ENCODE measurements at regions not wholly inside any gene's neighbourhood (a gene's known extent, or its start where the extent isn't known, plus 50 kb on each side); places are given as distances from the start of the nearest gene placed in this dataset.
"Not testable (repeated sequence)": the region's sequence is repeated elsewhere in the genome, so short reads cannot be mapped to it uniquely, and the experiment has no call there.

GRCh38 chr7:25678215-25678614 is 449.9 kb upstream of the NPVF start:
- no peak for DNase-seq (ENCODE audit: low spot score in 2 of 2)
- Histone ChIP-seq H3K4me1 (no peaks in the 10 kb centered on the region), H3K27me3 (ENCODE audit: low read depth) (no peaks in the 10 kb centered on the region), H3K4me3 (no peak overlapping the region), H3K9me3 (no peaks in the 10 kb centered on the region), H3K36me3 (replicated peaks) (no peaks in the 10 kb centered on the region)
- in situ Hi-C loops (cut with MboI; ENCODE audit: low sequenced_read_pairs), result no loop called here

DNA sequence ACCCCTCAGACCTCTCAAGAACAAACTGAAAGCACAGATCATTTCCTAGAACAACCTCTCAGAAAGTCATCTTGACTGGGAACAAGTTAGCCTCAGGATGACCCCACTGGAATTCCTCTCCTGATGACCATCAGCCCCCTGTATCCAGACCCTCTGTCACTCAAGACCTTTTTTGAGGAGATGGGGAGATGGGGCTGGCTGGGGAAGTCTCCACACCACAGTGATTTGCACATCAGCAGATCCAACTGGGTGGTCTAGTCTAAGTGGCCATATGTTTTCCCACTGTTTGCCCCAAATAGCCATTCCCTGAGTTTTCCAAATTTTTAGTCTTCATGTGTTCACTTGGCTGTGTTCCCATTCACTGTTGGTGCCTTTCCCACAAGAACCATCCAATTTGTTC is 452.4 kb upstream of the NPVF start:
- no peaks in the 10 kb centered on the region for H3K9me3 ChIP-seq
- H3K4me1 ChIP-seq, result no peaks in the 10 kb centered on the region
- peaks cover 3% of the 10 kb centered on the region; the same call in 1 of the 2 replicates for H3K27me3 ChIP-seq (ENCODE audit: low read depth)
- no peak overlapping the region for H3K4me3 ChIP-seq
- in situ Hi-C loops (cut with MboI; ENCODE audit: low sequenced_read_pairs), result no loop called here
- H3K36me3 ChIP-seq (replicated peaks), result no peaks in the 10 kb centered on the region
- no peak for DNase-seq (ENCODE audit: low spot score in 2 of 2)

DNA sequence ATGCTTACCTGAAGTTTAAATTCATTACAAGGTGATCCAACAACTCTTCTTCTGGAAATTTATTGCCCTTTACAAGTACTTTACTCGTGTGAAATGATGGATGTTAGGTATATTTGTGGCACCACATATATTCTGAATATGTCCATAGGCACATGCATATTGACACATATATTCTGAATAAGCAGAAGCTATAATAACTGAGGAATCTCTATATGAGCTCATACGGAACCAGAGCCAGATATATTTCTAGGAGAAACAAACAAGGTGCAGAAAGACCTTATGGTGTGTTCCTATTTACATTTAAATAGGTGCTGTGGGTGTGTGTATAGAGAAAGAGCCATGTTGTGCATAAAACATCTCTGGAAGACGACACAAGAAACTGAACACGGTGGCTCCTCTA is 456.1 kb upstream of the NPVF start:
- Histone ChIP-seq H3K27me3 (ENCODE audit: low read depth) (peaks cover 3% of the 10 kb centered on the region; the same call in 1 of the 2 replicates), H3K4me3 (no peak overlapping the region), H3K36me3 (replicated peaks) (no peaks in the 10 kb centered on the region), H3K4me1 (no peaks in the 10 kb centered on the region), H3K9me3 (no peaks in the 10 kb centered on the region)
- no peak for DNase-seq (ENCODE audit: low spot score in 2 of 2)
- in situ Hi-C loops (cut with MboI; ENCODE audit: low sequenced_read_pairs), result no loop called here

- no peaks in the 10 kb centered on the region for H3K36me3 ChIP-seq (replicated peaks)
- no peak for DNase-seq (ENCODE audit: low spot score in 2 of 2)
- in situ Hi-C loops (cut with MboI; ENCODE audit: low sequenced_read_pairs), result no loop called here
Measured at GRCh38 chr7:25686493-25686892, 458.2 kb upstream of the NPVF start.

DNA sequence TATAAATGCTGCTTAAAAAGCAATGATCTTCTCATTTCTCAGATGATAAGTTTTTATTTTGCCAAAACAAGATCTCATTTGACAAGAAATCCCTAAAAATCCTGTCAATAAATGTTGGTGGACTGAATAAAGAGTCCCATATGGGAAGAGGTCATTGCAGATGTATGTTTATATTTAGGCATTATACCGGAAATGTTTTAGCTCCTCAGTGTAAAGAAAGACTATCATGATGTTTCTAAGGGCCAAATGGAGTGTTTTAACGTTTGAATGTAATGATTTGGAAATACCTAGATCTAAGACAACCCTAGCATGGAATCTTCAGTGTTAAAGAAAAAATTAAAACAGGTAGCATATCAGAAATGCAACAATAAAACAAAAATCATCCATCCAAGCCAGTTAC is 457.8 kb upstream of the NFE2L3 start:
- in situ Hi-C loops (cut with MboI; ENCODE audit: low sequenced_read_pairs), result no loop called here

More at GRCh38 chr7:25686493-25686892, 458.2 kb upstream of the NPVF start:
- Histone ChIP-seq H3K4me3 (no peak overlapping the region), H3K4me1 (no peaks in the 10 kb centered on the region), H3K9me3 (no peaks in the 10 kb centered on the region), H3K27me3 (ENCODE audit: low read depth) (peaks cover 3% of the 10 kb centered on the region; the same call in 1 of the 2 replicates)

GRCh38 chr7:25694699-25695098 is 457.3 kb upstream of the NFE2L3 start:
- H3K4me1 ChIP-seq, result no peaks in the 10 kb centered on the region
- DNase-seq (ENCODE audit: low spot score in 2 of 2), result no peak
- H3K9me3 ChIP-seq, result no peaks in the 10 kb centered on the region
- in situ Hi-C loops (cut with MboI; ENCODE audit: low sequenced_read_pairs), result no loop called here
- no peaks in the 10 kb centered on the region for H3K27me3 ChIP-seq (ENCODE audit: low read depth)
- no peak overlapping the region for H3K4me3 ChIP-seq
- no peaks in the 10 kb centered on the region for H3K36me3 ChIP-seq (replicated peaks)

More for the DNA sequence above, 457.8 kb upstream of the NFE2L3 start:
- no peak for DNase-seq (ENCODE audit: low spot score in 2 of 2)
- no peaks in the 10 kb centered on the region for H3K27me3 ChIP-seq (ENCODE audit: low read depth)
- H3K4me3 ChIP-seq, result no peak overlapping the region
- H3K4me1 ChIP-seq, result no peaks in the 10 kb centered on the region
- no peaks in the 10 kb centered on the region for H3K36me3 ChIP-seq (replicated peaks)
- H3K9me3 ChIP-seq, result no peaks in the 10 kb centered on the region

- no peak for DNase-seq (ENCODE audit: low spot score in 2 of 2)
- H3K27me3 ChIP-seq (ENCODE audit: low read depth), result no peaks in the 10 kb centered on the region
- H3K4me1 ChIP-seq, result no peaks in the 10 kb centered on the region
- in situ Hi-C loops (cut with MboI; ENCODE audit: low sequenced_read_pairs), result no loop called here
- H3K4me3 ChIP-seq, result no peak overlapping the region
- H3K9me3 ChIP-seq, result no peaks in the 10 kb centered on the region
- no peaks in the 10 kb centered on the region for H3K36me3 ChIP-seq (replicated peaks)
Measured at GRCh38 chr7:25696571-25696970, 455.4 kb upstream of the NFE2L3 start.

GRCh38 chr7:25698451-25699113 is 453.4 kb upstream of the NFE2L3 start:
- Histone ChIP-seq H3K27me3 (ENCODE audit: low read depth) (no peaks in the 10 kb centered on the region), H3K36me3 (replicated peaks) (no peaks in the 10 kb centered on the region), H3K9me3 (no peaks in the 10 kb centered on the region), H3K4me3 (no peak overlapping the region), H3K4me1 (no peaks in the 10 kb centered on the region)
- in situ Hi-C loops (cut with MboI; ENCODE audit: low sequenced_read_pairs), result no loop called here
- no peak for DNase-seq (ENCODE audit: low spot score in 2 of 2)

DNA sequence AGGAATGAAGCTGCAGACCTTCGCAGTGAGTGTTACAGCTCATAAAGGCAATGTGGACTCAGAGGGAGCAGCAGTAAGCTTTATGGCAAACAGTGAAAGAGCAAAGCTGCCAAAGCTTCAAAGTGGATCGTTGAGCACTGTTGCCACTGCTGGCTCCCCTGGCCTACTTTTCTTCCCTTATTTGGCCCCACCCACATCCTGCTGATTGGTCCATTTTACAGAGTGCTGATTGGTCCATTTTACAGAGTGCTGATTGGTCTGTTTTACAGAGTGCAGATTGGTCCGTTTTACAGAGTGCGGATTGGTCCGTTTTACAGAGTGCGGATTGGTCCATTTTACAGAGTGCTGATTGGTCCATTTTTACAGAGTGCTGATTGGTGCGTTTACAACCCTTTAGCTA is 451.9 kb upstream of the NFE2L3 start:
- H3K27me3 ChIP-seq (ENCODE audit: low read depth); H3K9me3 ChIP-seq; in situ Hi-C loops (cut with MboI; ENCODE audit: low sequenced_read_pairs); H3K36me3 ChIP-seq (replicated peaks); H3K4me1 ChIP-seq; H3K4me3 ChIP-seq; DNase-seq (ENCODE audit: low spot score in 2 of 2): not testable (repeated sequence)

DNA sequence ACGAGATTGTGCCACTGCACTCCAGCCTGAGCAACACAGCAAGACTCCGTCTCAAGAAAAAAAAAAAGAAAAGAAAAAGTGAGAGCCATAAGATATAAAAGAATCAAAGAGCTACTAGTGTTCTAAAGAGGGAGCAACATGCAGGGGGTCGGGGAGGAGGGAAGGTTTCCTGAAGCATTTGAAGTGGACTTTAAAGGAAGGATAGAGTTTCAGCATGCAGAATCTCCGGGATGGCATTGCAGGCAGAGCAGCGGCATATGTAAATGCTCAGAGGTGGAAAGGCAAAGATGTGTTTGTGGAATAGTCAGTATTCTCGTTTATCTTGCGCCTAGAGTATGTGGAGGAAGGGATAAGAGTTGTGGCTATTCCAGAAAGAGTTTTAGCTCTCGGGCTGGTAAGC is 447.6 kb upstream of the NFE2L3 start:
- no peaks in the 10 kb centered on the region for H3K4me1 ChIP-seq
- in situ Hi-C loops (cut with MboI; ENCODE audit: low sequenced_read_pairs), result no loop called here
- no peak for DNase-seq (ENCODE audit: low spot score in 2 of 2)
- no peaks in the 10 kb centered on the region for H3K9me3 ChIP-seq
- no peaks in the 10 kb centered on the region for H3K27me3 ChIP-seq (ENCODE audit: low read depth)
- H3K4me3 ChIP-seq, result no peak overlapping the region
- no peaks in the 10 kb centered on the region for H3K36me3 ChIP-seq (replicated peaks)

GRCh38 chr7:25706764-25707163 is 445.2 kb upstream of the NFE2L3 start:
- Histone ChIP-seq H3K4me1 (no peaks in the 10 kb centered on the region), H3K4me3 (no peak overlapping the region), H3K27me3 (ENCODE audit: low read depth) (no peaks in the 10 kb centered on the region), H3K9me3 (no peaks in the 10 kb centered on the region), H3K36me3 (replicated peaks) (no peaks in the 10 kb centered on the region)
- DNase-seq (ENCODE audit: low spot score in 2 of 2), result no peak
- in situ Hi-C loops (cut with MboI; ENCODE audit: low sequenced_read_pairs), result no loop called here

DNA sequence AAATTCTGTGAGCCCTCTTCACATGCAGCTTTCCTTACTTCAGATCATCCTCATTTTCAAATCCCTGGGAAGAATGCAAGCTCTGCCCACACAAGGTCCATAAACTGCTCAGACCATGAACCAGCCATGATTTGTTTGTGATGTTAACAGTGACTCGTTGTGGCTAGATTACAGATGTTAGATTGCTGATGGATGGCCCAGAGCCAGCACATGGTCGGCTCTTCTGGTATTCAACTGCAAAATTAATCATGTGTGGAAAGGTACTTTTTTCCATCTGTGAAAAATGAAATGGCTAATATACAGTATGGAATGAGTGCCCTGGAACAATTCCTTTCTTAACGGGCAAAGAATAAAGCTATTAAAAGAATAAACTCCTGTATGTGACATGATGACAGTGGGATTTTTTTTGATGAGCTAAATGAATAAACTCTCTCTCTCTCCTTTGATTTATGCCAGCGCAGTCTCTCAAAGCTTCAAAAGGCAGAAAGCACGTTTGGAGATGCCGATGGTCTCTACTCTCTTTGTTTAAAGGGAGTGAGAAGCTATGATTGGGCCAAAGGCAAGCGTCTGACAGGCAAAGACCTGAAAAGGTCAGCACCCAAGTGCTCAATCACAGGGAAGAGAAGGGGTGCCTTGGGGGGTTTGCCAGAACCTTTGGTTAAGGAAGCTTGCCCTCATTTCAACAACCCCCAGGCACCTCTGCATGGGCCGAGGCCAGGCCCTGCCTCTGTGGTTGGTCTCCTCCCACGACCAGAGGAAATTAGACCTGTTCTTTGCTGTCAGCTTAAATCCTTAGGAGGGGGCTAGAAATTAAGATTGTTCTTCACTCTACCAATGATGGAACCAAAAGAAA is 444.0 kb upstream of the NFE2L3 start:
- in situ Hi-C loops (cut with MboI; ENCODE audit: low sequenced_read_pairs), result no loop called here
- DNase-seq (ENCODE audit: low spot score in 2 of 2), result no peak
- H3K4me3 ChIP-seq, result no peak overlapping the region

DNA sequence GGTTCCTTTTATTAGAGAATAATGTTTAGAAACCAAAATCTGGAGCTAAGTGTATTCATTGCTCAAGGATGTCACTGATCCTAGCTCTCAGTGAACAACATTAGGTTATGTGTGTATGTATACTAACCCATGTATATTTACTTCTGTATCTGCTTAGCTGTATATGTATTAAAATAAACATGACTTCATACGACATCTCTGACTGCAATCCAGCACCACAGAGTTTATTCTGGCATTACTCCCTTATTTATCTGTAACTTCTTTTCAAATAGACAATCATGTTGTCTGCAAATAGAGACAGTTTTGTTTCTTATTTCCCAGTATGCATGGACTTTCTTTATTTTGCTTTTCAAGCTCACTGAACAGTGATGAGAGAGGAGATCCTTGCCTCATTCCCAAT is 441.0 kb upstream of the NFE2L3 start:
- Histone ChIP-seq H3K4me3 (no peak overlapping the region), H3K36me3 (replicated peaks) (no peaks in the 10 kb centered on the region), H3K4me1 (peaks cover 16% of the 10 kb centered on the region), H3K9me3 (no peaks in the 10 kb centered on the region), H3K27me3 (ENCODE audit: low read depth) (no peaks in the 10 kb centered on the region)
- in situ Hi-C loops (cut with MboI; ENCODE audit: low sequenced_read_pairs), result no loop called here
- DNase-seq (ENCODE audit: low spot score in 2 of 2), result no peak

More for the DNA sequence above, 444.0 kb upstream of the NFE2L3 start:
- Histone ChIP-seq H3K27me3 (ENCODE audit: low read depth) (no peaks in the 10 kb centered on the region), H3K4me1 (peaks cover 2% of the 10 kb centered on the region; the same call in 1 of the 2 replicates), H3K9me3 (no peaks in the 10 kb centered on the region), H3K36me3 (replicated peaks) (no peaks in the 10 kb centered on the region)

GRCh38 chr7:25711940-25712339 is 440.1 kb upstream of the NFE2L3 start:
- Histone ChIP-seq H3K36me3 (replicated peaks) (no peaks in the 10 kb centered on the region), H3K9me3 (no peaks in the 10 kb centered on the region), H3K4me3 (no peak overlapping the region), H3K4me1 (peaks cover 16% of the 10 kb centered on the region), H3K27me3 (ENCODE audit: low read depth) (no peaks in the 10 kb centered on the region)
- no peak for DNase-seq (ENCODE audit: low spot score in 2 of 2)
- in situ Hi-C loops (cut with MboI; ENCODE audit: low sequenced_read_pairs), result no loop called here

Measured in HAP-1 (cell line).